Endothelial cell of hepatic sinusoid (primary cell): ENCODE measurements at regions not wholly inside any gene's neighbourhood (a gene's known extent, or its start where the extent isn't known, plus 50 kb on each side); places are given as distances from the start of the nearest gene placed in this dataset.

Source experiments
- in situ Hi-C: cut with HindIII; loops from 2 replicates; pipeline ENCODE4 v1.10.0; 2017; ENCODE audit warnings: low sequenced_read_pairs

DNA sequence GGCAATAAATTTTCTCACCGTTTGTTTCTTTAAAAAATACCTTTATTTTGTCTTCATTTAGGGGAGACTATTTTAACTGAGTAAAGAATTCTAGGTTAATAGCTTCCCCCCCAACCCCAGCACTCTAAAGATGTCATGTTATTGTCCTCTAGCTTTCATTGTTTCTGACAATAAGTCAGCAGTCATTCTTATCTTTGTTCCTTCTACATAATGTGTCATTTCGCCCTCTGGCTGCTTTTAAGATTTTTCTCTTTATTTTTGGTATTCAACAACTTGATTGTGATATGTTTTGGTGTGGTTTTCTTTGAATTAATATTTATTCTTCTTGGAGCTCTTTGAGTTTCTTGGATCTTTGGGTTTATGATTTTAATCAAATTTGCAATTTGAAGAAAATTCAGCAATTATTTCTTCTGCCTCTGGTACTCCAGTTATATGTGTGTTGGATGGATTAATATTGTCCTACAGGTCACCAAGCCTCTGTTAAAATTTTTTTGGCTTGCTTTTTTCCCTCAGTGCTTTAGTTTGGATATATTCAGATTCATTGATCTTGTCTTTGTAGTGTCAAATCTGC is 64.6 kb upstream of the ELN start:
- in situ Hi-C loops: no loop called here

DNA sequence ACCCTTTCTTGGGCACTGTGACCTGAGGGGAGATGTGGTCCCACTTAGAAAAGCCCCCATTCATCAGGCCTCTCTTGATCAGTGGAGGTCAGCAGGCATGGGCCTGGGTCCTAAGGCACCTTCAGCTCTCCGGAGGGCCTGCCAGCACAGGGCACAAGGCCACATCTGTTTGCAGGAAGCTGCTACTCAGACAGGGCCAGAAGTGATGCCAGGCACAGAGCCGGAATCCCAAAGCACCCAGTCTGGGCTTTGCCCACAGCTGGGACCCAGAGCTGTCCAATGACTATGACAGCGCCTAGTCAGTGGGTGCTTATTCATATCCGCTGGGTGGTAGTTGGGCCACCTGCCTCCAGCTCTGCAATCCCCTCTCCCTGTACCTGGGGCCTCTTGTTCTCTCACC is 63.2 kb upstream of the ELN start:
- in situ Hi-C loops: no loop called here

DNA sequence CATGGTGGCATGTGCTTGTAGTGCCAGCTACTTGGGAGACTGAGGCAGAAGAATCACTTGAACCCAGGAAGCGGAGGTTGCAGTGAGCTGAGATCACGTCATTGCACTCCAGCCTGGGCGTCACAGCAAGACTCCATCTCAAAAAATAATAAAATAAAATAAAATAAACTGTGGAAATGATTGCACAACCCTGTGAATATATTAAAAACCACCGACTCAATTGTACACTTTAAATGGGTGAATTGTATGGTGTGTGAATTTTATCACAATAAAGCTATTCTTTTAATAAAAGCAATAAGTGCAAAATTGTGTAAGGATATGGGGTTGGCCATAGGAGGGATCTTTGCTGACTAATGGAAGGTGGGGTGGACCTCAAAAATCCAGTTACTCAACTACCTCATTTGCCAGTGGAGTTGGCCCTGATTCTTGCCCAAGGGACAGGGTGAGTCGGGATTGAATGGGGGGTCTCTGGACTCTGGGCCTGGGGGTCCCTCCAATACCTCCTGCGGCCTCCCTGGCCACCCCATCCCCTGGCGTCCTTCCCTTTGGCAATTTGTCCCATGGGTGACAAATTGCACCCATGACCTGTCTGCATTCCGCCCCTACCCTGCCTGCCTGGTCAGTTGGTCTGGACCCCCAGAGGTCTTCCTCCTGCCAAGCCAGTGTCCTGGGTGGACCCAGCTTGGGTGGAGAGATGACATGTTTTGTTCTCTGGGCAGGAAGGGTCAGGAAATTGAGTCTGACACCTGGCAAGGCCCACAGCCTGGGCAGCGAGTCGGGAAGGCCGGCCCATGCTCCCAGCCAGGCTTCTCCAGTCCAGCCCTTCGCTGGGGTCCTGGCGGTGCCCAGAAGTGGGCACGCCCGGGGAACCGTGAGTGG is 61.7 kb upstream of the ELN start:
- in situ Hi-C loops: no loop called here

- in situ Hi-C loops: no loop called here
Observed at GRCh38 chr7:73966941-73967831, 60.8 kb upstream of the ELN start.

- in situ Hi-C loops: no loop called here
Observed at GRCh38 chr7:73967832-73968290, 60.1 kb upstream of the ELN start.

DNA sequence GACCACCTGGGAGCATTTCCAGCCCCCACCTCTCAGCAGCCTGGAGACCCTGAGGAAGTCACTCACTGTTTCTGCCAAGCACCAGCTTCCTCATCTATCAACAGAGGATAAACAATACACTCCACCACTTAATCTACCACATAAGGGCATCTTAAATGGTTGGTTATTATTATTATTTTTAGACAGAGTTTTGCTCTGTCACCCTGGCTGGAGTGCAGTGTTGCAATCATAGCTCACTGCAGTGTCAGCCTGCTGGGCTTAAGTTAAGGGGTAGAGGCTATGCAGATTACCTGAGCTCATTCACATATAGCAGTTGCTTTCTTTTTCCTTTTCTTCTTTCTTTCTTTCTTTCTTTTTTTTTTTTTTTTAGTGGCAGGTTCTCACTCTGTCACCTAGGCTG is 59.5 kb upstream of the ELN start:
- in situ Hi-C loops: no loop called here

- in situ Hi-C loops: no loop called here
Observed at GRCh38 chr7:73969991-73970390, 58.0 kb upstream of the ELN start.

DNA sequence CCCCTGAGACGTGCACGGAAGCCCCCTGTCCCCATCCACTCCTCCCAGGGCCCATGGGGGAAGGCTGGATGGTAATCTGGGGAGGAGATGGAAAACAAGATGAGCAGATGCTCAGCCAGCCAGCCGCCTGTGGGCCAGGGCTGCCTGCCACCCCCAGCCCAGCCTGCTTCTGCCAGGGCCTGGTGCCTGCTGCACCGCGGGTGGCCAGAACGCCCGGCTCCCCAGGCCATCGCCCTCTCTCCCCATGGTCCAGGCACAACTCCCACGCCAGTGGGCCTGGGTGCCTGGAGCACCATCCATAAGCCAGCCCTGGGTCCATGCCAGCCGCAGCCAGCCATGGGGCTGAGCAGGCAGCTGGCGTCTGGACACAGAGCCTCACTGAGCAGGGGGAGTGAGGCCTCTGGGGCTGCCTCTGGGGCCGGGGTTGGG is 57.2 kb upstream of the ELN start:
- in situ Hi-C loops: no loop called here

DNA sequence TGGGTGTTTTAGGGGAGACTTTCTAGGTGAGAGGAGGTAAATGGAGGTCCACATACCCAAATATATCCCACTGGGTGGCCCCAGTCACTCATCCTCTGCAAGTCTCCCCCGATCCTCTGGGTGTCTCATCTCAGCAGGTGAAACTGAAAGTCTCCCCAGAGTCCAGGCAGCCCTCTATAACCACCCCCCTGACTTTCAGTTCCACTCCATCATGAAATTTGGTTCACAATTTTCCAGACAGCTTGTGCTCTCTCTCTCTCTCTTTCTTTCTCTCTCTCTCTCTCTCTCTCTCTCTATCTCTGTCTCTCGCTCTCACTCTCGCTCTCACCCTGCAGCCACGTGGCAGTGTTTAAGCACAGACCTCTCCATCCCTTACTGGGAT is 56.7 kb upstream of the ELN start:
- in situ Hi-C loops: no loop called here

DNA sequence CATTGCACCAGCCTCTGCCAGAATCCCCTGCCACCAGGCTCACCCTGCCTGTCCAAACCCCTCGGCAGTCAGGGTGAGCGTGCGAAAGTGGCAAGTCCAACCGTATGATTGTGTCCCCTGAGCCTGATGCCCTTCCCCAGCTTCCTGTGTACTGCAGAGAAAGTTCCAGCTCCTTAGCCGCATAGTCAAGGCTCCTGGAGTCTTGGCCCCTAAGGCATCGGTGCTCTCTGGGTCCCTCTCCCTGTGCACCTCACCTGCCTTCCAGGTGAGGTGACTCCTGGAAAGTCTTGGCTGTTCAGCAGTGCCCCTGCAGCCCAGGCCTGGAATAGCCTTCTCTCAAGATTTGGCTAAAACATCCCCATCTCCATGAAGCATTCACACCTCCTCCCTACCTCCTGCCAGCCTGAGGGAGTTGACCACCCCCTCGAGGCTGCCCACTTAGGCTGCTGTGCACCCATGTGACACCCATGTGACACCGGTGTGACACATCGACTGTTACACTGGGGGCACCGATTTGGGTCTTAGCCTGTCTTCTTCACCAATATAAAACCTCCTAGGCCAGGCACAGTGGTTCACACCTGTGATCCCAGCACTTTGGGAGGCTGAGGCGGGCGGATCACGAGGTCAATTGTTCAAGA is 56.1 kb upstream of the ELN start:
- in situ Hi-C loops: no loop called here

DNA sequence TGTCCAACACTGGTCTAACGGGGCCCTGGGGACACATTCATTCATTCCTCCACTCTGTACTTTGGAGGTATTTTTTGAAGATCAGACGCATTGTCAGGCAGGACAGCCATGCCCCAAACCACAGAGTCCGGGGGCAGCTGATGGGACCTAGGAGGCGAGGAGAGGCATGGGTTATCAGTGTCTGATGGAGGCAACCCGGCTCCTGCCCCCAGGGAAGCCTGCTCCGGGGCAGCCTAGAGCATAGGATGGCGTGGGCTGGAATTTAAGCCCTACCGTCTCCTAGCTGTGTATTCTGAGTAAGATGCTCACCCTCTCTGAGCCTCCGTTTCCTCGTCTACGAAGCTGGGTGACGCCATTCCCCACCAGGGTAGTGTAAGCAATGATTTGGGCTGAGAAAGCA is 55.4 kb upstream of the ELN start:
- in situ Hi-C loops: no loop called here

- in situ Hi-C loops: no loop called here
Observed at GRCh38 chr7:73973091-73973490, 54.9 kb upstream of the ELN start.

- in situ Hi-C loops: no loop called here
Observed at GRCh38 chr7:73974101-73974947, 53.6 kb upstream of the ELN start.

DNA sequence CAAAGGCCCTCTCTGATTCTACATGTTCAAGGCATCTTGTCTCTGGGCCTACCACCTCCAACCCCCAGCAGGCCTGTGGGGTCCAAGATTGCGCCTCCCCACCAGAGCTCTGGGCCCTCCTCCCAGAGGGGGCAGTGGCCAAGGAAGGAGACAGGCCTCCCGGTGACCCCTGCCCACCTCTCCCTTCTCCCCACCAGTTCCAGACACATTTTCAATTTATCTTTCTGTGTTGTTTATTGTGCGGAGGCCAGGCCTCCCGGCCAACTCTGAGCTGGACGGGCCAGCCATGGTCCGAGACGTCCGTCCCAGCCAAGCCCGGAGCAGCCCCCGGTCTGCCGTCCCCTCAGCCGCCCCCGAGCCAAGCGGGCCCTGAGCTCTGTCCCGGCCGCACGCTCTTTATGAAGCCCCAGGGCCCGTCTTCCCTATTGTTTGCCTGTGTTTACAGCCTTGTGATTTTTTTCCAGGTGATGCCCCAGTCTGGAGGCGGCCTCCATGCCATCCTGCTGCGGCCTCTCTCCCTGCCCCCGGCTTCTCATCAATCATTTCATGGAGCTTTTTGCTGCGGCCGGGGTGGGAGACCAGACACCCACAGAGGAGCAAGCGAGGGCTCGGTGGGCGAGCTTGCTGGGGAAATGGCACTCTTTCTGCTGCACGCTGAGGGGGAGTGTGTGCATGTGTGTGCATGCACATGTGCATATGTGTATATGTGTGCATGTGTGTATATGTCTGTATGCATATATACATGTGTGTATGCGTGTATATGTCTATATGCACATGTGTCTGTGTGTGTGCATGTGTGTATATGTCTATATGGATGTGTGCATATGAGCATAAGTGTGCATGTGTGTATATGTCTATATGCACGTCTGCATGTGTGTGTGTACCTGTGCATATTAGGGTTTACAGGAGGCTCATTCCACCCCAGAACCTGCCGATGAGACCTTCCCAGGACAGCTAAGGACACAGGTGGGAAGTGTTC is 52.7 kb upstream of the ELN start:
- in situ Hi-C loops: no loop called here

GRCh38 chr7:73976761-73977618 is 51.0 kb upstream of the ELN start:
- in situ Hi-C loops: no loop called here

- in situ Hi-C loops: no loop called here
Observed at GRCh38 chr7:73977619-73978618, 50.1 kb upstream of the ELN start.
